ENCODE measurements at regions not wholly inside any gene's neighbourhood (a gene's known extent, or its start where the extent isn't known, plus 50 kb on each side); places are given as distances from the start of the nearest gene placed in this dataset.

DNA sequence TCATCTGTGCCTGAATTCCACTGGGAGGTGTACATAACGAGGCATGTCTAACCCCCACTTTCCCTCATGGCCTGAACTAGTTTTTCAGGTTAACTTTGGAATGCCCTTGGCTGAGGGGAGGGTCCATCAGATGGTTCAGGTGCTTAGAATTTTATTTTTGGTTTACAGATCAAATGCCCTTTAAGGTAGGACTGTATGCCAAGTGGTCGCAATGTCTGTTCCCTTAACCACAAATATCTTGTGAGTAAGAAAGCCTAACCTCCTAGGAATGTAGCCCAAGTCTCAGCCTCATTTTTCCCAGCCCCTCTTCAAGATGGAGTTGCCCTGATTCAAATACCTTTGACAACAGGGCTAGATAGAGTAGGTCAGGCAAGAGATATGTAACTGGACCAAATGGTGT lies 78.4 kb downstream of the RNASET2 start:
- TF ChIP-seq, protein P1, sequence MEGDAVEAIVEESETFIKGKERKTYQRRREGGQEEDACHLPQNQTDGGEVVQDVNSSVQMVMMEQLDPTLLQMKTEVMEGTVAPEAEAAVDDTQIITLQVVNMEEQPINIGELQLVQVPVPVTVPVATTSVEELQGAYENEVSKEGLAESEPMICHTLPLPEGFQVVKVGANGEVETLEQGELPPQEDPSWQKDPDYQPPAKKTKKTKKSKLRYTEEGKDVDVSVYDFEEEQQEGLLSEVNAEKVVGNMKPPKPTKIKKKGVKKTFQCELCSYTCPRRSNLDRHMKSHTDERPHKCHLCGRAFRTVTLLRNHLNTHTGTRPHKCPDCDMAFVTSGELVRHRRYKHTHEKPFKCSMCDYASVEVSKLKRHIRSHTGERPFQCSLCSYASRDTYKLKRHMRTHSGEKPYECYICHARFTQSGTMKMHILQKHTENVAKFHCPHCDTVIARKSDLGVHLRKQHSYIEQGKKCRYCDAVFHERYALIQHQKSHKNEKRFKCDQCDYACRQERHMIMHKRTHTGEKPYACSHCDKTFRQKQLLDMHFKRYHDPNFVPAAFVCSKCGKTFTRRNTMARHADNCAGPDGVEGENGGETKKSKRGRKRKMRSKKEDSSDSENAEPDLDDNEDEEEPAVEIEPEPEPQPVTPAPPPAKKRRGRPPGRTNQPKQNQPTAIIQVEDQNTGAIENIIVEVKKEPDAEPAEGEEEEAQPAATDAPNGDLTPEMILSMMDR (IDR thresholded peaks at IDR 0.05; ENCODE audit: insufficient read depth, low read depth, low read length, missing control alignments) = no peak
- no peak for DNase-seq (ENCODE audit: low read depth)
- no peak overlapping the region for H3K4me3 ChIP-seq (ENCODE audit: low read depth, low read length)

DNA sequence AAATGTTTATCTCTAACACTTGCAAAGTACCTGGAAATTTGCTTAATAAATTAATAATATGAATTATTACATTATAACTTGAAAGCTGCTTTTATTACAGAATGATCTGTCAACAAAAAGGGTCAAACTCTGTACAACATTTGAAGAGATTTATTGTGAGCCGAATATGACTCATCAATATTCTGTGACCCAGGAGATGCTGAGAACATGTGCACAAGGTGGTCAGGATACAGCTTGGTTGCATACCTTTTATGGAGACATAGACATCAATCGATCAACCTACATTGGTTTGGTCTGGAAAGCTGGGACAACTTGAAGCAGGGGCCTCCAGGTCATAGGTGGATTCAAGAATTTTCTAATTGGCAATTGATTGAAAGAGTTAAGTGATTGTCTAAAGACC lies 79.0 kb downstream of the RNASET2 start:
- DNase-seq (ENCODE audit: low read depth) = no peak
- no peak overlapping the region for H3K4me3 ChIP-seq (ENCODE audit: low read depth, low read length)
- TF ChIP-seq, protein P1 (IDR thresholded peaks at IDR 0.05; ENCODE audit: insufficient read depth, low read depth, low read length, missing control alignments) = no peak

DNA sequence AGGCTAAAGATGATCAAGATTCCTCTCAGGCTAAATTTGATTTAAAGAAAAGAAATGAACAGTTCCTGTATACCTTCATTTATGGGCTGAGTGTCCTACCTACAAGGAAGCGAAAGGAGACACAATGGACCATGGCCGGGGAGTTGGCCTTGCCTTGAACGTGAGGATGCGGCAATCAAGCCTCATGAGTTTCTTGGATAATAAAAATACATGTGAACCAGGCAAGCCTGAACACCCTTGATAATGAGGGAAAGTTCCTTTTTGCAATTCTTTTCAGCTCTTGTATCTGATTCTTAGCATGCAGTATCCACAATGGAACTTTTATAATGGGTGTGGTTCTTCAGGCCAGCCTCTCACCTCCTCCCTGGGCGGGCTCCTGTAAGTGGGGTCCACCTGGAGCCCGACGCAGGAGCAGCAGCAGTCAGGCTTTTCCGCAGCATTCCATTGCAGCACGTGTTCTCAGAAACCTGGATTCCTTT lies 83.8 kb downstream of the RNASET2 start:
- TF ChIP-seq, protein P1 (IDR thresholded peaks at IDR 0.05; ENCODE audit: insufficient read depth, low read depth, low read length, missing control alignments) = no peak
- DNase-seq (ENCODE audit: low read depth) = no peak
- H3K4me3 ChIP-seq (ENCODE audit: low read depth, low read length) = no peak overlapping the region

DNA sequence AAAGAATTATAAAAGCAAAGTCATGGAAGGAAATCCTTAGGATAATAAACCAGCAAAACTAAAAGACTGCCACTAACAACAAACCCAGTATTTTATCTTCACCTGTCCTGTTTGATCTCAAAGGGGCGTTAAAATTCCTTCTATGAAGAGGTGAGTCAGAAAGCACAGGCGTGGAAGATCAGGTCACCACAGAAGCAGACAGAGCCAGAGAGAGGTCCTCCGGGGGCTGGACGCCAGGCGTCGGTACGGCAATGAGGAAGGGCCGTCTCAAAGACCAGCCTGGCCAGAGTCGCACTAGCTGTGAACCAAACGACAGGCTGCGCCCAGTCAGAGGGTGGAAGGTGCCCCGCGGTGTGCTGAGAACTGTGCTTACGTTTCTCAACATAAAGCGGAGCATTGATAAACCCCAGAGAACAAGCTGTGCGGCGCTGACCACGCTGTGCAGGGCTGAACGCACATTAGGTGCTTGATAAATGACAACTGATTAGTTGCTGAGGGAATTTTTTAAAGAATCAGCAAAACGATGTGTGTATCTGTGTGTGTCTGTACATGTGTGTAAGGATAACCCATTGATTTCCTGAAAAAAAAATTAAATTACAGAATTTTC lies 85.6 kb downstream of the RNASET2 start:
- H3K4me3 ChIP-seq (ENCODE audit: low read depth, low read length) = no peak overlapping the region
- DNase-seq (ENCODE audit: low read depth) = no peak
- TF ChIP-seq, protein P1 (IDR thresholded peaks at IDR 0.05; ENCODE audit: insufficient read depth, low read depth, low read length, missing control alignments) = no peak

DNA sequence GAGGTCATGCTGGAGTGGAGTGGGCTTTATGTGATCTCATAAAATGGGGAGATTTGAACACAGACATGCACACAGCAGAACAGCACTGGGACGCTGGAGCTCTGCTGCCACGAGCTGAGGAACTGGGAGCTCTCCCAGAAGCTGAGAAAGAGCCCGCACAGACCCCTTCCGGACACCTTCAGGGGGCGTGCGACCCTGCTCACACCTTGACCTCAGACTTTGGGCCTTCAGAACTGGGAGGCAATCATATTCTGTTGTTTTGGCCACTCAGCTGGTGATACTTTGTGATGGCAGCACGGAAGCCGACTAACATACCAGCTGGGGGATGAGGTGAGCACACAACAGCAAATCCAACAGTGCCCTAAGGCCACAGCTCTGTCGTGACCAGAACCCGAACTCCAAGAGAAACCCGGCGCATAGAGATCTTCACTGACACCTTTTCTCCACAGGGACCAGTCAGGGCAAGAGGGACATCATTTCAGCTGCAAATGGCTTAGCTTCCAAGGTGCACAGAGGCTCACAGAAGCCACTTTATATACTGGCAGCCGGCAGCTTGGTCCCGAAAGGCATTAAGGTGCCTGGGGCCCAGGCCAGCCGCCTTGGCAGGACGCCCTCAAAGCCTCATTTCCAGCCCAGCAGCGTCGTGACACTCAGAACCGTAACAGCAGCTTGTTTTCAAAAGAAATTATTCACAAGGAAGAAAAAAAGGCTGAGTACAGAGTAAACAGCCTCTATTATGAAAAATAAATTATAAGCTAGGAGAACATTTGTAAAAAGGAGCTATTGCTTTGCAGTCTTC lies 89.3 kb downstream of the RNASET2 start:
- DNase-seq (ENCODE audit: low read depth) = no peak
- H3K4me3 ChIP-seq (ENCODE audit: low read depth, low read length) = no peak overlapping the region
- TF ChIP-seq, protein P1 (IDR thresholded peaks at IDR 0.05; ENCODE audit: insufficient read depth, low read depth, low read length, missing control alignments) = no peak

DNA sequence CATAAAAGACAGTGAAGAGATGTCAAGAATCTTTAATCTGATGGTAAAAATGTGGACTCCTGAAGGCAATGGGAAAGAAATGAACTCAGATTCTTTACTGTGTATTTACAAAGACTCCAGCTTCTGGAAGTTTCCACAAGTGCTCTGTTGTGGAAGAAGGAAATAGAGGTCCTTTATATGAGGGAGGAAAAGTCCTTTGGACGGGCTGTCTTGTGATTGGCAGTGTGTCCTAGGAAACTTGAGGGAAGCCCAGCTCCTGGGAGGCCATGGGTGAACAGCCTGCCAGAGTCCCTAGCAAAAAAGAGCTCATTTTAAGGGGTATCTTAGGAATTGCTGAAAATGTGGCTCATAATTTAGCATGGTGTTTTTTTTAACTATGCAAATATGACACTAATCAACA lies 92.0 kb downstream of the RNASET2 start:
- DNase-seq (ENCODE audit: low read depth) = no peak
- TF ChIP-seq, protein P1 (IDR thresholded peaks at IDR 0.05; ENCODE audit: insufficient read depth, low read depth, low read length, missing control alignments) = no peak
- H3K4me3 ChIP-seq (ENCODE audit: low read depth, low read length) = no peak overlapping the region

Measured in GM12865 (cell line).